GM23248 (cell line): ENCODE measurements at regions not wholly inside any gene's neighbourhood (a gene's known extent, or its start where the extent isn't known, plus 50 kb on each side); places are given as distances from the start of the nearest gene placed in this dataset.
"Not testable (repeated sequence)": the region's sequence is repeated elsewhere in the genome, so short reads cannot be mapped to it uniquely, and the experiment has no call there.

Experiments used
- DNase-seq: peaks from one replicate; pipeline ENCODE4 v3.0.0-alpha.2; 2015
- H2AFZ ChIP-seq: fragments of 200-600 bp; sonication (generic); 2 replicates; pipeline ENCODE4 v1.6.1; 2016; ENCODE audit warnings: antibody characterized with exemption
- H3F3A ChIP-seq: fragments of 200-600 bp; sonication (generic); 2 replicates; pipeline ENCODE4 v1.6.1; 2016; ENCODE audit warnings: mild to moderate bottlenecking, antibody characterized with exemption, mixed run types; ENCODE audit not compliant: insufficient read depth
- H3K27ac ChIP-seq: fragments of 200-600 bp; sonication (generic); 2 replicates; pipeline ENCODE4 v1.5.1; 2016; ENCODE audit warnings: mild to moderate bottlenecking
- H3K27me3 ChIP-seq: fragments of 200-600 bp; sonication (generic); replicated peaks from 2 replicates; pipeline ENCODE4 v1.6.1; 2016; ENCODE audit warnings: mild to moderate bottlenecking; ENCODE audit not compliant: insufficient read depth
- H3K36me3 ChIP-seq: fragments of 200-600 bp; sonication (generic); 2 replicates; pipeline ENCODE4 v1.6.1; 2016; ENCODE audit warnings: low read depth, mild to moderate bottlenecking
- H3K4me1 ChIP-seq: fragments of 200-600 bp; sonication (generic); 2 replicates; pipeline ENCODE4 v1.6.1; 2016; ENCODE audit warnings: mild to moderate bottlenecking; ENCODE audit not compliant: insufficient read depth
- H3K4me2 ChIP-seq: fragments of 200-600 bp; sonication (generic); one replicate; pipeline ENCODE4 v1.6.1; 2016; ENCODE audit warnings: mild to moderate bottlenecking; ENCODE audit not compliant: unreplicated experiment
- H3K4me3 ChIP-seq: fragments of 200-600 bp; sonication (generic); 2 replicates; pipeline ENCODE4 v1.5.1; 2016; ENCODE audit warnings: mild to moderate bottlenecking
- H3K79me2 ChIP-seq: fragments of 200-600 bp; sonication (generic); 2 replicates; pipeline ENCODE4 v1.6.1; 2016; ENCODE audit warnings: mild to moderate bottlenecking; ENCODE audit not compliant: insufficient read depth
- H3K9ac ChIP-seq: fragments of 200-600 bp; sonication (generic); 2 replicates; pipeline ENCODE4 v1.6.1; 2016; ENCODE audit warnings: mild to moderate bottlenecking
- H3K9me2 ChIP-seq: fragments of 200-600 bp; sonication (generic); 2 replicates; pipeline ENCODE4 v1.6.1; 2016; ENCODE audit warnings: mixed run types, mild to moderate bottlenecking, moderate library complexity; ENCODE audit not compliant: insufficient read depth
- H3K9me3 ChIP-seq: fragments of 200-600 bp; sonication (generic); one replicate; pipeline ENCODE4 v1.6.1; 2017; ENCODE audit warnings: low read depth
- H4K20me1 ChIP-seq: fragments of 200-600 bp; sonication (generic); 2 replicates; pipeline ENCODE4 v1.6.0; 2016; ENCODE audit not compliant: insufficient read depth
- EZH2 ChIP-seq: fragments of 200-600 bp; sonication (generic); IDR thresholded peaks from 2 replicates; pipeline ENCODE4 v1.6.1; 2018; ENCODE audit warnings: antibody characterized with exemption, mild to moderate bottlenecking; ENCODE audit not compliant: insufficient read depth, poor library complexity, severe bottlenecking
- EZH2phosphoT487 ChIP-seq: fragments of 200-600 bp; sonication (generic); IDR thresholded peaks from 2 replicates; pipeline ENCODE4 v1.6.1; 2018; ENCODE audit warnings: antibody characterized with exemption, moderate library complexity, mild to moderate bottlenecking, low read depth; ENCODE audit not compliant: insufficient read depth
- WGBS, 2 experiments: methylation state at CpG; one replicate each; pipeline ENCODE4 v1.1.6; 2015 to 2017; ENCODE audit warnings: low lambda C conversion rate in 2 of 2, low coverage in 1 of 2; ENCODE audit errors: missing lambda C conversion rate in 2 of 2; 5-methylcytosine and 5-hydroxymethylcytosine counted together
- in situ Hi-C: fragments of 300-500 bp; cut with MboI; formaldehyde crosslinking; loops from 2 replicates; pipeline ENCODE4 v1.15.0; 2020

DNA sequence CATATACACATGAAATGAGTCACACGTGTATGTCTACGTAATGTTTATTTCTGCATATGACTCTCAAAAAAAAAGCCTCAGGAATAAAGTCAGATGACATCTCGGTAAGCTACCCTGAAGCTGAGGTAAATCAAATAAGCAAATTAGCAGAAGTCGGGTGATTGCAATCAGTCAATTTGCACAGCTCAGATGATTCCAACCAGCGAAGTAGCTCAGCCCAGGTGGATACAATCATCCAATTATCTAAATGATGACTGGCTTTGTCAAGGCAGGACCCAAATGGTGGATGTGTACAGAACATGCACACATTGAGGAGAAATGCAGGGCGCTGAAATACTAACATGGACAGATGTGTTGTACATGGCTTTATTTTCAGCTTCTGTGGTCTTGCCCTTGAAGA, 148.5 kb downstream of the ZNF486 start:
- no peak for DNase-seq
- 21 to 23% methylated on average over 6 of the region's 6 CpGs for WGBS, 2 experiments
- TF ChIP-seq EZH2phosphoT487 (no peak), EZH2 (no peak)
- Histone ChIP-seq H3K36me3 (no peaks in the 10 kb centered on the region), H3K4me3 (no peak overlapping the region), H3K27me3 (no peaks in the 10 kb centered on the region), H2AFZ (no peak overlapping the region), H3K79me2 (no peaks in the 10 kb centered on the region), H3K4me1 (no peaks in the 10 kb centered on the region), H3K27ac (no peak overlapping the region), H3K9ac (no peak overlapping the region), H4K20me1 (no peaks in the 10 kb centered on the region), H3K9me3 (no peaks in the 10 kb centered on the region), H3K9me2 (no peaks in the 10 kb centered on the region), H3K4me2 (no peak overlapping the region), H3F3A (no peaks in the 10 kb centered on the region)
- in situ Hi-C loops: no loop called here

DNA sequence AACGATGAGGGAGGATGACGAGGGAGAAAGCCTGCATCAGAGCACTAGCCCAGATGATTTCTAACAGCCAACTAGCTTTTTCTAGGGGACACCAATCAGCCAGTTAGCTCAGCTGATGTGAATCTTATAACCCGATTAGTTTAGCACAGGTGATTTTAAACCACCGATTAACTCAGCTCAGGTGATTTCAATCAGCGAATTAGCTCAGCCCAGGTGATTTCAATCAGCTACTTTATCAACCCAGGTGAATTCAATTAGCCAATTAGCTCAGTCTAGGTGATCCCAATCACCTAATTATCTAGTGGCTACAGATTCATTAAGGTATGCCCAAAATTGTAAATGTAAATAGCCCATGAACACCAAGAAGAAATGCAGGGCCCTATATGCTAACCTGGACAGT, 146.9 kb downstream of the ZNF486 start:
- Histone ChIP-seq H4K20me1 (no peaks in the 10 kb centered on the region), H3K4me1 (no peaks in the 10 kb centered on the region), H3F3A (no peaks in the 10 kb centered on the region), H3K9ac (no peak overlapping the region), H3K9me3 (no peaks in the 10 kb centered on the region), H3K79me2 (no peaks in the 10 kb centered on the region), H3K27ac (no peak overlapping the region), H2AFZ (no peak overlapping the region), H3K9me2 (no peaks in the 10 kb centered on the region), H3K4me3 (no peak overlapping the region), H3K4me2 (no peak overlapping the region), H3K27me3 (no peaks in the 10 kb centered on the region), H3K36me3 (no peaks in the 10 kb centered on the region)
- TF ChIP-seq EZH2 (no peak), EZH2phosphoT487 (no peak)
- 24 to 25% methylated on average over 5 of the region's 5 CpGs for WGBS, 2 experiments
- DNase-seq: no peak
- in situ Hi-C loops: no loop called here

DNA sequence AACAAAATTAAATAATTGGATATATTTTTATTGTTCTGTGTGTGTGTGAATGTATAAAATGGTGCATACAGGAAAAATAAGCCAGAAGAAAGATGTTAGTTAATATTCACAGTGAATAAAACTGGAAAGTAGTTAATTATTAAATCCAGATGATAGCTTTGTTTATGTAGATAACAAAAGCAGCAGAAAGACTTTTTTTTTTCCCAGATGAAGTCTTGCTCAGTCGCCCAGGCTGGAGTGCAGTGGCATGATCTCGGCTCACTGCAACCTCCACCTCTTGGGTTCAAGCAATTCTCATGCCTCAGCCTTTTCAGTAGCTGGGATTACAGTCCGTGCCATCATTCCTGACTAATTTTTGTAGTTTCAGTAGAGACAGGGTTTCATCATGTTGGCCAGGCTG, 140.1 kb downstream of the ZNF486 start:
- H3K4me2 ChIP-seq: no peak overlapping the region

GRCh38 chr19:20296314-20296713, 129.3 kb downstream of the ZNF486 start:
- H3K9ac ChIP-seq, H3K9me3 ChIP-seq, H3F3A ChIP-seq, H2AFZ ChIP-seq, H3K4me1 ChIP-seq, H4K20me1 ChIP-seq, H3K4me3 ChIP-seq, H3K27ac ChIP-seq, in situ Hi-C loops, H3K27me3 ChIP-seq, H3K4me2 ChIP-seq, H3K79me2 ChIP-seq, H3K9me2 ChIP-seq, H3K36me3 ChIP-seq, DNase-seq: not testable (repeated sequence)
- WGBS, 2 experiments: 82 to 83% methylated on average over 19 to 30 of the region's 30 CpGs

More for the DNA sequence above, 140.1 kb downstream of the ZNF486 start:
- H3K79me2 ChIP-seq: no peaks in the 10 kb centered on the region
- no peak overlapping the region for H3K27ac ChIP-seq
- H3K9me3 ChIP-seq: no peaks in the 10 kb centered on the region
- no peaks in the 10 kb centered on the region for H3K36me3 ChIP-seq
- no peak overlapping the region for H3K9ac ChIP-seq
- no peaks in the 10 kb centered on the region for H4K20me1 ChIP-seq
- no peak for DNase-seq
- no peaks in the 10 kb centered on the region for H3K4me1 ChIP-seq
- in situ Hi-C loops: no loop called here
- no peak overlapping the region for H2AFZ ChIP-seq
- H3K4me3 ChIP-seq: no peak overlapping the region
- H3K9me2 ChIP-seq: no peaks in the 10 kb centered on the region
- WGBS, 2 experiments: 0 to 2% methylated on average over 3 of the region's 3 CpGs
- TF ChIP-seq EZH2: no peak
- no peak for TF ChIP-seq EZH2phosphoT487
- H3F3A ChIP-seq: no peaks in the 10 kb centered on the region
- H3K27me3 ChIP-seq: no peaks in the 10 kb centered on the region

- in situ Hi-C loops: no loop called here
- no peaks in the 10 kb centered on the region for H3K79me2 ChIP-seq
- H3K9me3 ChIP-seq: no peaks in the 10 kb centered on the region
- no peaks in the 10 kb centered on the region for H3K4me1 ChIP-seq
- H3K9me2 ChIP-seq: no peaks in the 10 kb centered on the region
- no peak overlapping the region for H3K27ac ChIP-seq
- H3K4me3 ChIP-seq: no peak overlapping the region
- H3K27me3 ChIP-seq: no peaks in the 10 kb centered on the region
- H3F3A ChIP-seq: no peaks in the 10 kb centered on the region
- H4K20me1 ChIP-seq: no peaks in the 10 kb centered on the region
- no peak overlapping the region for H3K4me2 ChIP-seq
- no peak for TF ChIP-seq EZH2phosphoT487
- no peak for TF ChIP-seq EZH2
- H2AFZ ChIP-seq: no peak overlapping the region
- no peak overlapping the region for H3K9ac ChIP-seq
- DNase-seq: no peak
- no peaks in the 10 kb centered on the region for H3K36me3 ChIP-seq
Observed at GRCh38 chr19:20294181-20294580, 127.2 kb downstream of the ZNF486 start.

DNA sequence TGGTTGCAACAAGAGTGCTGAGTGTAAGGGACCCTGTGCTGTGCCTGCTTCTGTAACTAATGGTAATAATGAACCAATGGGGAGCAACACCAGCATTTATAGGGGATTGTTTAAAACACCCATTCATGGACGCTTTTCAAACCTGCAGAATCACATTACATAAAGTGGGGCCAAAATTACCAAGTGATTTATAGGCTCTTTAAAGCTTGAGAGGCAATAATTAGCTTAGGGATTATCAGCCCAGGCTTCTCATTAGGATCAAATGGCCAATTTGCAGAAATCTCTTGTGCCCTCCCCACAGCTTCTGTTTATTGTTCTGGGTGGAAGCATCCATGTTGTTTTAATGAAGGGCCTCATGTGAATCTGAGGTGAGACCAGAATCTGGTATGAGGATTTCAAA, 125.5 kb downstream of the ZNF486 start:
- H3K4me1 ChIP-seq, H2AFZ ChIP-seq, H3F3A ChIP-seq, H3K27ac ChIP-seq, H3K36me3 ChIP-seq, H3K4me3 ChIP-seq, H3K9me3 ChIP-seq, in situ Hi-C loops, H3K9me2 ChIP-seq, H3K4me2 ChIP-seq, DNase-seq, H4K20me1 ChIP-seq, H3K9ac ChIP-seq, H3K27me3 ChIP-seq, H3K79me2 ChIP-seq: not testable (repeated sequence)
- WGBS, 2 experiments: 10 to 13% methylated on average over 1 of the region's 1 CpG
